ENCODE measurements at regions not wholly inside any gene's neighbourhood (a gene's known extent, or its start where the extent isn't known, plus 50 kb on each side); places are given as distances from the start of the nearest gene placed in this dataset.

GRCh38 chr2:189265696-189266320, 86.2 kb upstream of the COL5A2 start:
- H3K4me3 ChIP-seq (ENCODE audit: control insufficient read depth, low read depth, low read length), result no peak overlapping the region
- DNase-seq (ENCODE audit: low read depth), result no peak
- no peak for TF ChIP-seq CTCF (IDR thresholded peaks at IDR 0.05; ENCODE audit: control insufficient read depth, insufficient read depth, low read depth, low read length, missing control alignments)

GRCh38 chr2:189267491-189267890, 87.9 kb upstream of the COL5A2 start:
- no peak for TF ChIP-seq CTCF (IDR thresholded peaks at IDR 0.05; ENCODE audit: control insufficient read depth, insufficient read depth, low read depth, low read length, missing control alignments)
- no peak for DNase-seq (ENCODE audit: low read depth)
- H3K4me3 ChIP-seq (ENCODE audit: control insufficient read depth, low read depth, low read length), result no peak overlapping the region

- DNase-seq (ENCODE audit: low read depth), result no peak
- H3K4me3 ChIP-seq (ENCODE audit: control insufficient read depth, low read depth, low read length), result no peak overlapping the region
- TF ChIP-seq CTCF (IDR thresholded peaks at IDR 0.05; ENCODE audit: control insufficient read depth, insufficient read depth, low read depth, low read length, missing control alignments), result no peak
These were observed 88.5 kb upstream of the COL5A2 start for GRCh38 chr2:189267925-189268579.

GRCh38 chr2:189268763-189269162, 89.2 kb upstream of the COL5A2 start:
- H3K4me3 ChIP-seq (ENCODE audit: control insufficient read depth, low read depth, low read length), result no peak overlapping the region
- TF ChIP-seq CTCF (IDR thresholded peaks at IDR 0.05; ENCODE audit: control insufficient read depth, insufficient read depth, low read depth, low read length, missing control alignments), result no peak
- DNase-seq (ENCODE audit: low read depth), result no peak

- no peak overlapping the region for H3K4me3 ChIP-seq (ENCODE audit: control insufficient read depth, low read depth, low read length)
- no peak for DNase-seq (ENCODE audit: low read depth)
- TF ChIP-seq CTCF (IDR thresholded peaks at IDR 0.05; ENCODE audit: control insufficient read depth, insufficient read depth, low read depth, low read length, missing control alignments), result no peak
These were observed 94.2 kb upstream of the COL5A2 start for GRCh38 chr2:189273734-189274133.

- H3K4me3 ChIP-seq (ENCODE audit: control insufficient read depth, low read depth, low read length), result no peak overlapping the region
- no peak for DNase-seq (ENCODE audit: low read depth)
- no peak for TF ChIP-seq CTCF (IDR thresholded peaks at IDR 0.05; ENCODE audit: control insufficient read depth, insufficient read depth, low read depth, low read length, missing control alignments)
These were observed 94.8 kb upstream of the COL5A2 start for GRCh38 chr2:189274361-189274760.

Data from AG09309 (cell line).